ENCODE measurements at regions not wholly inside any gene's neighbourhood (a gene's known extent, or its start where the extent isn't known, plus 50 kb on each side); places are given as distances from the start of the nearest gene placed in this dataset.

GRCh38 chr6:109892451-109893435 lies 85.4 kb upstream of the GPR6 start:
- Histone ChIP-seq H3K36me3 (ENCODE audit: control insufficient read depth in 2 of 2, insufficient read depth in 2 of 2, low read length in 1 of 2) (no peaks in the 10 kb centered on the region), H3K27me3 (ENCODE audit: control insufficient read depth in 2 of 2, insufficient read depth in 1 of 2, low read length in 1 of 2) (no peaks in the 10 kb centered on the region), H3K4me1 (ENCODE audit: control insufficient read depth in 2 of 2, insufficient read depth in 2 of 2, low read length in 2 of 2) (no peaks in the 10 kb centered on the region), H3K27ac (ENCODE audit: low read depth in 1 of 2, low read length in 1 of 2) (no peak overlapping the region), H3K4me3 (ENCODE audit: low read length in 2 of 2) (no peak overlapping the region), H3K9me3 (ENCODE audit: control insufficient read depth in 2 of 2, insufficient read depth in 1 of 2, low read length in 1 of 2) (peaks cover 0 to 2% of the 10 kb centered on the region in 2 donors)
- 87% methylated on average over 11 of the region's 11 CpGs for WGBS
- DNase-seq (ENCODE audit: low read depth in 6 of 9, low spot score in 9 of 9), result peak in 1 of 9 donors; percentile 19

GRCh38 chr6:109893606-109894005 lies 84.5 kb upstream of the GPR6 start:
- H3K27ac ChIP-seq (ENCODE audit: low read depth in 1 of 2, low read length in 1 of 2), result no peak overlapping the region
- H3K27me3 ChIP-seq (ENCODE audit: control insufficient read depth in 2 of 2, insufficient read depth in 1 of 2, low read length in 1 of 2), result no peaks in the 10 kb centered on the region
- H3K9me3 ChIP-seq (ENCODE audit: control insufficient read depth in 2 of 2, insufficient read depth in 1 of 2, low read length in 1 of 2), result peaks cover 0 to 2% of the 10 kb centered on the region in 2 donors
- 99% methylated on average over 4 of the region's 4 CpGs for WGBS
- no peaks in the 10 kb centered on the region for H3K4me1 ChIP-seq (ENCODE audit: control insufficient read depth in 2 of 2, insufficient read depth in 2 of 2, low read length in 2 of 2)
- no peak overlapping the region for H3K4me3 ChIP-seq (ENCODE audit: low read length in 2 of 2)
- DNase-seq (ENCODE audit: low read depth in 6 of 9, low spot score in 9 of 9), result no peak
- no peaks in the 10 kb centered on the region for H3K36me3 ChIP-seq (ENCODE audit: control insufficient read depth in 2 of 2, insufficient read depth in 2 of 2, low read length in 1 of 2)

GRCh38 chr6:109894181-109894580 lies 83.9 kb upstream of the GPR6 start:
- no peaks in the 10 kb centered on the region for H3K4me1 ChIP-seq (ENCODE audit: control insufficient read depth in 2 of 2, insufficient read depth in 2 of 2, low read length in 2 of 2)
- H3K36me3 ChIP-seq (ENCODE audit: control insufficient read depth in 2 of 2, insufficient read depth in 2 of 2, low read length in 1 of 2), result no peaks in the 10 kb centered on the region
- no peaks in the 10 kb centered on the region for H3K27me3 ChIP-seq (ENCODE audit: control insufficient read depth in 2 of 2, insufficient read depth in 1 of 2, low read length in 1 of 2)
- DNase-seq (ENCODE audit: low read depth in 6 of 9, low spot score in 9 of 9), result no peak
- 96% methylated on average over 5 of the region's 5 CpGs for WGBS
- H3K27ac ChIP-seq (ENCODE audit: low read depth in 1 of 2, low read length in 1 of 2), result no peak overlapping the region
- H3K9me3 ChIP-seq (ENCODE audit: control insufficient read depth in 2 of 2, insufficient read depth in 1 of 2, low read length in 1 of 2), result peaks cover 0 to 2% of the 10 kb centered on the region in 2 donors
- H3K4me3 ChIP-seq (ENCODE audit: low read length in 2 of 2), result no peak overlapping the region

- H3K36me3 ChIP-seq (ENCODE audit: control insufficient read depth in 2 of 2, insufficient read depth in 2 of 2, low read length in 1 of 2), result no peaks in the 10 kb centered on the region
- no peak overlapping the region for H3K27ac ChIP-seq (ENCODE audit: low read depth in 1 of 2, low read length in 1 of 2)
- H3K27me3 ChIP-seq (ENCODE audit: control insufficient read depth in 2 of 2, insufficient read depth in 1 of 2, low read length in 1 of 2), result no peaks in the 10 kb centered on the region
- H3K9me3 ChIP-seq (ENCODE audit: control insufficient read depth in 2 of 2, insufficient read depth in 1 of 2, low read length in 1 of 2), result peaks cover 0 to 2% of the 10 kb centered on the region in 2 donors
- H3K4me3 ChIP-seq (ENCODE audit: low read length in 2 of 2), result no peak overlapping the region
- WGBS, result 99% methylated on average over 1 of the region's 1 CpG
- H3K4me1 ChIP-seq (ENCODE audit: control insufficient read depth in 2 of 2, insufficient read depth in 2 of 2, low read length in 2 of 2), result no peaks in the 10 kb centered on the region
- DNase-seq (ENCODE audit: low read depth in 6 of 9, low spot score in 9 of 9), result no peak
Measured at GRCh38 chr6:109896341-109896740, 81.8 kb upstream of the GPR6 start.

GRCh38 chr6:109897025-109897424 lies 81.1 kb upstream of the GPR6 start:
- WGBS, result 100% methylated on average over 2 of the region's 2 CpGs
- Histone ChIP-seq H3K27ac (ENCODE audit: low read depth in 1 of 2, low read length in 1 of 2) (no peak overlapping the region), H3K27me3 (ENCODE audit: control insufficient read depth in 2 of 2, insufficient read depth in 1 of 2, low read length in 1 of 2) (no peaks in the 10 kb centered on the region), H3K4me1 (ENCODE audit: control insufficient read depth in 2 of 2, insufficient read depth in 2 of 2, low read length in 2 of 2) (no peaks in the 10 kb centered on the region), H3K4me3 (ENCODE audit: low read length in 2 of 2) (no peak overlapping the region), H3K36me3 (ENCODE audit: control insufficient read depth in 2 of 2, insufficient read depth in 2 of 2, low read length in 1 of 2) (no peaks in the 10 kb centered on the region), H3K9me3 (ENCODE audit: control insufficient read depth in 2 of 2, insufficient read depth in 1 of 2, low read length in 1 of 2) (peaks cover 0 to 2% of the 10 kb centered on the region in 2 donors)
- DNase-seq (ENCODE audit: low read depth in 6 of 9, low spot score in 9 of 9), result no peak

GRCh38 chr6:109897561-109898080 lies 80.5 kb upstream of the GPR6 start:
- 97% methylated on average over 2 of the region's 2 CpGs for WGBS
- DNase-seq (ENCODE audit: low read depth in 6 of 9, low spot score in 9 of 9), result no peak
- Histone ChIP-seq H3K36me3 (ENCODE audit: control insufficient read depth in 2 of 2, insufficient read depth in 2 of 2, low read length in 1 of 2) (no peaks in the 10 kb centered on the region), H3K27ac (ENCODE audit: low read depth in 1 of 2, low read length in 1 of 2) (no peak overlapping the region), H3K4me3 (ENCODE audit: low read length in 2 of 2) (no peak overlapping the region), H3K27me3 (ENCODE audit: control insufficient read depth in 2 of 2, insufficient read depth in 1 of 2, low read length in 1 of 2) (no peaks in the 10 kb centered on the region), H3K4me1 (ENCODE audit: control insufficient read depth in 2 of 2, insufficient read depth in 2 of 2, low read length in 2 of 2) (no peaks in the 10 kb centered on the region), H3K9me3 (ENCODE audit: control insufficient read depth in 2 of 2, insufficient read depth in 1 of 2, low read length in 1 of 2) (no peaks in the 10 kb centered on the region)

- 86% methylated on average over 2 of the region's 2 CpGs for WGBS
Measured at GRCh38 chr6:109901976-109902375, 76.1 kb upstream of the GPR6 start.

GRCh38 chr6:109902870-109903269 lies 75.2 kb upstream of the GPR6 start:
- no peak for DNase-seq (ENCODE audit: low read depth in 6 of 9, low spot score in 9 of 9)

More at GRCh38 chr6:109901976-109902375, 76.1 kb upstream of the GPR6 start:
- H3K27me3 ChIP-seq (ENCODE audit: control insufficient read depth in 2 of 2, insufficient read depth in 1 of 2, low read length in 1 of 2), result peaks cover 0 to 2% of the 10 kb centered on the region in 2 donors
- no peaks in the 10 kb centered on the region for H3K4me1 ChIP-seq (ENCODE audit: control insufficient read depth in 2 of 2, insufficient read depth in 2 of 2, low read length in 2 of 2)
- no peaks in the 10 kb centered on the region for H3K36me3 ChIP-seq (ENCODE audit: control insufficient read depth in 2 of 2, insufficient read depth in 2 of 2, low read length in 1 of 2)
- H3K27ac ChIP-seq (ENCODE audit: low read depth in 1 of 2, low read length in 1 of 2), result no peak overlapping the region
- no peak for DNase-seq (ENCODE audit: low read depth in 6 of 9, low spot score in 9 of 9)
- H3K9me3 ChIP-seq (ENCODE audit: control insufficient read depth in 2 of 2, insufficient read depth in 1 of 2, low read length in 1 of 2), result no peaks in the 10 kb centered on the region
- H3K4me3 ChIP-seq (ENCODE audit: low read length in 2 of 2), result no peak overlapping the region

GRCh38 chr6:109910571-109910970 lies 67.5 kb upstream of the GPR6 start:
- WGBS, result 90% methylated on average over 1 of the region's 1 CpG
- no peaks in the 10 kb centered on the region for H3K9me3 ChIP-seq (ENCODE audit: control insufficient read depth in 2 of 2, insufficient read depth in 1 of 2, low read length in 1 of 2)
- no peaks in the 10 kb centered on the region for H3K27me3 ChIP-seq (ENCODE audit: control insufficient read depth in 2 of 2, insufficient read depth in 1 of 2, low read length in 1 of 2)
- H3K4me1 ChIP-seq (ENCODE audit: control insufficient read depth in 2 of 2, insufficient read depth in 2 of 2, low read length in 2 of 2), result no peaks in the 10 kb centered on the region
- no peak overlapping the region for H3K4me3 ChIP-seq (ENCODE audit: low read length in 2 of 2)
- H3K27ac ChIP-seq (ENCODE audit: low read depth in 1 of 2, low read length in 1 of 2), result no peak overlapping the region
- DNase-seq (ENCODE audit: low read depth in 6 of 9, low spot score in 9 of 9), result no peak
- no peaks in the 10 kb centered on the region for H3K36me3 ChIP-seq (ENCODE audit: control insufficient read depth in 2 of 2, insufficient read depth in 2 of 2, low read length in 1 of 2)

More at GRCh38 chr6:109902870-109903269, 75.2 kb upstream of the GPR6 start:
- no peaks in the 10 kb centered on the region for H3K9me3 ChIP-seq (ENCODE audit: control insufficient read depth in 2 of 2, insufficient read depth in 1 of 2, low read length in 1 of 2)
- H3K27me3 ChIP-seq (ENCODE audit: control insufficient read depth in 2 of 2, insufficient read depth in 1 of 2, low read length in 1 of 2), result peaks cover 0 to 2% of the 10 kb centered on the region in 2 donors
- 96% methylated on average over 1 of the region's 1 CpG for WGBS
- H3K4me1 ChIP-seq (ENCODE audit: control insufficient read depth in 2 of 2, insufficient read depth in 2 of 2, low read length in 2 of 2), result no peaks in the 10 kb centered on the region
- no peak overlapping the region for H3K4me3 ChIP-seq (ENCODE audit: low read length in 2 of 2)
- no peaks in the 10 kb centered on the region for H3K36me3 ChIP-seq (ENCODE audit: control insufficient read depth in 2 of 2, insufficient read depth in 2 of 2, low read length in 1 of 2)
- H3K27ac ChIP-seq (ENCODE audit: low read depth in 1 of 2, low read length in 1 of 2), result no peak overlapping the region
